ENCODE measurements at regions not wholly inside any gene's neighbourhood (a gene's known extent, or its start where the extent isn't known, plus 50 kb on each side); places are given as distances from the start of the nearest gene placed in this dataset.
"Not testable (repeated sequence)": the region's sequence is repeated elsewhere in the genome, so short reads cannot be mapped to it uniquely, and the experiment has no call there.

DNA sequence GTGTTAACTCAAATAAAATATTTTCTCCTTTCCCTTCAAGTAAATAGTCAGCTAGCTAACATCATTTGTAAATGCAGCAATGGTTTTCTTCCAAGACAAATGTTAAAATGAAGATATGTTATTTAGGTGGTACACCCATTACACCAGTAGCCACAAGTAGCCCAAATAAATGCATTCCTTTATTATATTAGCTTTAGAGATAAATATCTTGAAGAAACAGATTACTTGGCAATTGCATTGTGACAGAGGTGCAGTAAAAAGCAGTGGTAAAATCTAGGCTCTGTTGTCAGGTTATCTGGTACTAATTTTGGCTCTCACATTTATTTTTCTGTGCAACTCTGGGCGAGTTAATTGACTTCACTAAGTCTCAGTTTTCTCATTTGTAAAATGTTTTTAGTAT is 193.0 kb downstream of the NAA11 start:
- no peak overlapping the region for H3K4me3 ChIP-seq (ENCODE audit: low read depth, low read length)
- TF ChIP-seq, protein P1, sequence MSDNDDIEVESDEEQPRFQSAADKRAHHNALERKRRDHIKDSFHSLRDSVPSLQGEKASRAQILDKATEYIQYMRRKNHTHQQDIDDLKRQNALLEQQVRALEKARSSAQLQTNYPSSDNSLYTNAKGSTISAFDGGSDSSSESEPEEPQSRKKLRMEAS (IDR thresholded peaks at IDR 0.05; ENCODE audit: low read depth, low read length): no peak
- TF ChIP-seq POLR2A (IDR thresholded peaks at IDR 0.05; ENCODE audit: extremely low read depth, insufficient read length): no peak
- TF ChIP-seq, protein P2, sequence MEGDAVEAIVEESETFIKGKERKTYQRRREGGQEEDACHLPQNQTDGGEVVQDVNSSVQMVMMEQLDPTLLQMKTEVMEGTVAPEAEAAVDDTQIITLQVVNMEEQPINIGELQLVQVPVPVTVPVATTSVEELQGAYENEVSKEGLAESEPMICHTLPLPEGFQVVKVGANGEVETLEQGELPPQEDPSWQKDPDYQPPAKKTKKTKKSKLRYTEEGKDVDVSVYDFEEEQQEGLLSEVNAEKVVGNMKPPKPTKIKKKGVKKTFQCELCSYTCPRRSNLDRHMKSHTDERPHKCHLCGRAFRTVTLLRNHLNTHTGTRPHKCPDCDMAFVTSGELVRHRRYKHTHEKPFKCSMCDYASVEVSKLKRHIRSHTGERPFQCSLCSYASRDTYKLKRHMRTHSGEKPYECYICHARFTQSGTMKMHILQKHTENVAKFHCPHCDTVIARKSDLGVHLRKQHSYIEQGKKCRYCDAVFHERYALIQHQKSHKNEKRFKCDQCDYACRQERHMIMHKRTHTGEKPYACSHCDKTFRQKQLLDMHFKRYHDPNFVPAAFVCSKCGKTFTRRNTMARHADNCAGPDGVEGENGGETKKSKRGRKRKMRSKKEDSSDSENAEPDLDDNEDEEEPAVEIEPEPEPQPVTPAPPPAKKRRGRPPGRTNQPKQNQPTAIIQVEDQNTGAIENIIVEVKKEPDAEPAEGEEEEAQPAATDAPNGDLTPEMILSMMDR (IDR thresholded peaks at IDR 0.05; ENCODE audit: low read depth, low read length): no peak
- no peak for TF ChIP-seq MYC (IDR thresholded peaks at IDR 0.05; ENCODE audit: low read depth, low read length)
- no peak for DNase-seq (ENCODE audit: low read depth)

DNA sequence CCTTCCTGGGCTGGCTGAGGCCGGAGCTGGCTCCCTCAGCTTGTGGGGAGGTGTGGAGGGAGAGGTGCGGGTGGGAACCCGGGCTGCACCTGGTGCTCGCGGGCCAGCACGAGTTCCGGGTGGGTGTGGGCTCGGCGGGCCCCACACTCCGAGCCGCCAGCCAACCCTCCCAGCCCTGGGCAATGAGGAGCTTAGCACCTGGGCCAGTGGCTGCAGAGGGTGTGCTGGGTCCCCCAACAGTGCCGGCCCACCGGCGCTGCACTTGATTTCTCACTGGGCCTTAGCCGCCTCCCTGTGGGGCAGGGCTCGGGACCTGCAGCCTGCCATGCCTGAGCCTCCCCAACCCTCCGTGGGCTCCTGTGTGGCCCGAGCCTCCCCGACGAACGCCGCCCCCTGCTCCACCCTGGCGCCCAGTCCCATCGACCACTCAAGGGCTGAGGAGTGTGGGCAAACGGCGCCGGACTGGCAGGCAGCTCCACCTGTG is 182.7 kb upstream of the PAQR3 start:
- TF ChIP-seq, protein P2 (IDR thresholded peaks at IDR 0.05; ENCODE audit: low read depth, low read length): no peak
- TF ChIP-seq MYC (IDR thresholded peaks at IDR 0.05; ENCODE audit: low read depth, low read length): no peak
- TF ChIP-seq, protein P1 (IDR thresholded peaks at IDR 0.05; ENCODE audit: low read depth, low read length): no peak
- no peak for TF ChIP-seq POLR2A (IDR thresholded peaks at IDR 0.05; ENCODE audit: extremely low read depth, insufficient read length)
- no peak overlapping the region for H3K4me3 ChIP-seq (ENCODE audit: low read depth, low read length)
- DNase-seq (ENCODE audit: low read depth): no peak

DNA sequence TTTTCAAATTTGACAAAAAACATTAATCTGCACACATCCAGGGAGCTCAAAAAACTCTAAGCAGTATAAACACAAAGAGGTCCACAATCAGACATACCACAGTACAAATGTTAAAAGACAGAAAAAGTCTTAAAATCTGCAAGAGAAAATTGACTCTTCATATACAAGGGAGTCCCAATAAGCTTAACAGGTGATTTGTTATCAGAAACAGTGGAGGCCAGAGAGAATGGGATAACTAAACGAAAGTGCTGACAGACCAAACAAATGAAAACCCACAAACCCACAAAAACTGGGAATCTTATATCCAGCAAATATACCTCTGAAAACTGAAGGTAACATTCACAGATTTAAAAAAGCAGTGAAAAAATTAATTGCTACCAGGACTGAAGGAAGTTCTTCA is 182.0 kb upstream of the PAQR3 start:
- DNase-seq (ENCODE audit: low read depth): no peak
- TF ChIP-seq, protein P1 (IDR thresholded peaks at IDR 0.05; ENCODE audit: low read depth, low read length): no peak
- TF ChIP-seq POLR2A (IDR thresholded peaks at IDR 0.05; ENCODE audit: extremely low read depth, insufficient read length): no peak
- no peak for TF ChIP-seq MYC (IDR thresholded peaks at IDR 0.05; ENCODE audit: low read depth, low read length)
- TF ChIP-seq, protein P2 (IDR thresholded peaks at IDR 0.05; ENCODE audit: low read depth, low read length): no peak
- no peak overlapping the region for H3K4me3 ChIP-seq (ENCODE audit: low read depth, low read length)

DNA sequence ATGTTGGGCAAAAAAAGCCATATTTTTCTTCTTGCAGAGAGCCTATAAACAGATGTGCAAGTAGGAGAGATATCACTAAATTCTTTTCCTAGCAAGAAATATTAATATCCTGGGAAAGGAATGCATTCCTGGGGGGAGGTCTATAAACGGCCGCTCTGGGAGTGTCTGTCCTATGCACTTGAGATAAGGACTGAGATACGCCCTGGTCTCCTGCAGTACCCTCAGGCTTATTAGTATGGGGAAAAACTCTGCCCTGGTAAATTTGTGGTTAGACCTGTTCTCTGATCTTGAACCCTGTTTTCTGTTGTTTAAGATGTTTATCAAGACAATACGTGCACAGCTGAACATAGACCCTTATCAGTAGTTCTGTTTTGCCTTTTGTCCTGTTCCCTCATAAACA is 177.8 kb upstream of the PAQR3 start:
- not testable (repeated sequence) for H3K4me3 ChIP-seq (ENCODE audit: low read depth, low read length); DNase-seq (ENCODE audit: low read depth)

DNA sequence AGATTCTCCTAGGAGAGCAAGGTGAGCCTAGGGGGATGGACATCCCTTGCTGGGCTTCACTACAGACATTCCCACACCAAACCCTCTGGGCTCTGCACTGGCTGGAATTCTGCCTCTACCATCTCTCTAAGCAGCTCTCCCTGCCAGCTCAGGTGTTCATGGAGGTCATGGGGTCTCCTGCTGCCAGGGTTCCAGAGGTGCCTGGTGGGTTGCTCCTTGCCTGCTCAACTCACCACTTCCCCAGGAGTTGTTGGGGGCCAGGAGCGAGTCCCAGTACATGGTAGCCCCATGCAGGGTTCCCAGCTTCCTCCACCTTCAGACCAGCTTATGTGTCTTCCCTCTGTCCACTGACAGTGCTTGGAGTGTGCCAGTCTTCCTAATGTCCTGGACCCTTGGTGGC is 167.8 kb upstream of the PAQR3 start:
- H3K4me3 ChIP-seq (ENCODE audit: low read depth, low read length): no peak overlapping the region
- TF ChIP-seq, protein P2 (IDR thresholded peaks at IDR 0.05; ENCODE audit: low read depth, low read length): no peak
- TF ChIP-seq, protein P1 (IDR thresholded peaks at IDR 0.05; ENCODE audit: low read depth, low read length): no peak
- TF ChIP-seq POLR2A (IDR thresholded peaks at IDR 0.05; ENCODE audit: extremely low read depth, insufficient read length) (no peak), MYC (IDR thresholded peaks at IDR 0.05; ENCODE audit: low read depth, low read length) (no peak)
- no peak for DNase-seq (ENCODE audit: low read depth)

DNA sequence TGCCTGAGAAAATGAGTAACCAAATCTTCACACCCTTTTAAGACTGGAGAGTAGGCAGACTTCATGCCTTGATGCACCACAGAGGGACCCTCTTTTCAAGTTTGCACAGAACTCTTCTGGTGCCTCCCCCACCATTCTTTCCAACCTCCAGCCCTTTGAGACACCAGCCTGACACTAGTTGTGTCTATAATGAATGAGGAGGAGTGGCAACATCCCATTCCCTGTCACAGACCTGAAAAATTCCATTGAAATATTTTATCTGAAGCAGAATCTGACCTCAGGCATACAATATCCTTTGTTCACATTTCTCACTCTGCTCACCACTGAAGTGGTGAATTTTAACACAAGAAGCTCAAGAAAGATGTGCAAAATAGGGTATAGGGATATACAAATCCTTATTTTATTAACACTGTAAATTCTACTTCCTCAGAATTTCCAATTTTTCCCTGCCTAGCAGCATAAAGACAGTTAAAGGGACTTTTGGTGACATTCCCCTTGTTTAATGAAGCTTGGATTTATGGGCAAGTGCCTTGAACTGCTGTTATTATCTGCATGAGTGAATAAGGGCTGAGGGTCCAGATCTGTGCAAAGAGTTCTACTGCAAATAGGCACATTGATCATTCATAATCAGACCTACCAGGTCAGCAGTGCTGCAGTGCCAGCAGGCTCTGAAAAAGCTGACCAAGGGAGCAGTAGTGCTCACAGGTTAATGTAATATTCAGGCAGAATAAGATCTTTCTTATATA is 149.9 kb upstream of the PAQR3 start:
- no peak for TF ChIP-seq POLR2A (IDR thresholded peaks at IDR 0.05; ENCODE audit: extremely low read depth, insufficient read length)
- no peak for TF ChIP-seq MYC (IDR thresholded peaks at IDR 0.05; ENCODE audit: low read depth, low read length)
- TF ChIP-seq, protein P1 (IDR thresholded peaks at IDR 0.05; ENCODE audit: low read depth, low read length): no peak
- TF ChIP-seq, protein P2 (IDR thresholded peaks at IDR 0.05; ENCODE audit: low read depth, low read length): no peak
- H3K4me3 ChIP-seq (ENCODE audit: low read depth, low read length): no peak overlapping the region
- DNase-seq (ENCODE audit: low read depth): no peak

Measured in NB4 (cell line).